HG03571 (cell line): ENCODE measurements at regions not wholly inside any gene's neighbourhood (a gene's known extent, or its start where the extent isn't known, plus 50 kb on each side); places are given as distances from the start of the nearest gene placed in this dataset.

ENCODE experiments used
- ATAC-seq: cut with Tn5 transposase; IDR thresholded peaks from one replicate; pipeline ENCODE4 v1.9.1; 2021; ENCODE audit not compliant: unreplicated experiment

- ATAC-seq = no peak
These were observed 2657.6 kb upstream of the PCDH20 start for GRCh38 chr13:64073203-64073602.

DNA sequence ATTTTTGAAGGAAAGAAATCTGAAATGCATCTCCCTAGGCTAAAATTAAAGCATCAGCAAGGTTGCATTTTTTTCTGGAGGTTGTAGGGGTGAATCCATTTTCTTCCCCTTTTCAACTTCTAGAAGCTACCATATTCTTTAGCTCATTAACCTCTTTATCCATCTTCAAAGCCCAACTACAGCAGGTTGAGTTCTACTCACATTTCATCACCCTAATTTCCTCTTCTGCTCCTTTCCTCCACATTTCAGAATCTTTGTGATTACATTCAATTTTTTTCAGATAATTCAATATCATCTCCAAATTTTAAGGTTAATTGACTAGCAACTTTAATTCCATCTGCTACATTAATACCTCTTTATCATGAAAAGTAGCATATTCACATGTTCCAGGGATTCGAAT is 2655.7 kb upstream of the PCDH20 start:
- no peak for ATAC-seq

GRCh38 chr13:64069892-64070291 is 2654.2 kb upstream of the PCDH20 start:
- ATAC-seq = no peak

DNA sequence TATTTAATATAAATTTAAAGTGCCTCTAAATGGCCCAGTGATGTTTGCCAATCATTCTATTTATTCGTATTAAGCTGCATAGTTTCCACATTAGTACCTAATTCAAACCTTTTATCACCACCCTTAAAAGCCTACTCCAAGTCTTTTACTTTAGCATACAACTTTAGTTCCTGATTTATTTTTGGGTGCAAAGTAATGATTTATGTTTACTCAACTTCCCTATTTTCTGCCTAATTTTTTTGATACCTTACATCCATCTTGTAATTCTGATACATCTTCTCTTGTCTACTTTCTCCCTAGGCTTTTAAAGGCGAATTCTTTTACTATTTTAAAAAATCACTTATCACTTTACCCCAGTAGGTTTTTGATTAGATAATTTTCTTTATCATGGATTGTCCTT is 2651.1 kb upstream of the PCDH20 start:
- ATAC-seq = no peak

GRCh38 chr13:64061649-64062048 is 2646.0 kb upstream of the PCDH20 start:
- no peak for ATAC-seq

- no peak for ATAC-seq
These were observed 2641.8 kb upstream of the PCDH20 start for GRCh38 chr13:64057372-64058020.

GRCh38 chr13:64054321-64054720 is 2638.7 kb upstream of the PCDH20 start:
- ATAC-seq = no peak

- no peak for ATAC-seq
These were observed 2636.9 kb upstream of the PCDH20 start for GRCh38 chr13:64052521-64052920.

GRCh38 chr13:64051278-64051677 is 2635.6 kb upstream of the PCDH20 start:
- no peak for ATAC-seq

- no peak for ATAC-seq
These were observed 2625.6 kb upstream of the PCDH20 start for GRCh38 chr13:64041296-64041695.

- ATAC-seq = no peak
These were observed 2618.3 kb upstream of the PCDH20 start for GRCh38 chr13:64033921-64034320.

DNA sequence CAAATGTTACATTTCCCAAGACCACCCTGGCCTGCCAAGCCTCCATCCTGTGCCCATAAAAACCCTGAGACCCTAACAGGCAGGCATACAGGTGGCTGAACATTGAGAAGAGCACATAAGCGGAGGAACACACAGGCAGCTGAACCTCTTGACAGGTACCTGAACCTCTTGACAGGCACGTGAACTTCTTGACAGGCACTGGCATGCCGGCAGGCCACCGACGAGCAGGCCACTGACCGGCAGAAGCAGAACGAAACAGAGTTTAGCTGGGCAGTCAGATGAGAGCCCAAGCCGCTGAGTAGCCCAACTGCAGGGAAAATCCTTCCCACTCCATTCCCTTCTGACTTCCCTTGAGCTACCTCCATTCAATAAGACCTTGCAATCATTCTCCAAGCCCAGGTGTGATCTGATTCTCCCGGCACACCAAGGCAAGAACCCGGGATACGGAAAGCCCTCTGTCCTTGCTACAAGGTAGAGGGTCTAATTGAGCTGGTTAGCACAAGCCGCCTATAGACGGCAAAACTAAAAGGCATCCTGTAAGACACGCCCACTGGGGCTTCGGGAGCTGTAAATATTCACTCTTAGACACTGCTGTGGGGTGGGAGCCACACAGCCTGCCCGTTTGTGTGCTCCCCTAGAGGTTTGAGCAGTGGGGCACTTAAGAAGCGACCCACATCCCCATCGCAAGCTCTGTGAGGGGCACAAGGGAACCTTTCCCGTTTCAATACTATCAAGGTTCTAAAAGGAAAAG is 2613.9 kb upstream of the PCDH20 start:
- no peak for ATAC-seq

DNA sequence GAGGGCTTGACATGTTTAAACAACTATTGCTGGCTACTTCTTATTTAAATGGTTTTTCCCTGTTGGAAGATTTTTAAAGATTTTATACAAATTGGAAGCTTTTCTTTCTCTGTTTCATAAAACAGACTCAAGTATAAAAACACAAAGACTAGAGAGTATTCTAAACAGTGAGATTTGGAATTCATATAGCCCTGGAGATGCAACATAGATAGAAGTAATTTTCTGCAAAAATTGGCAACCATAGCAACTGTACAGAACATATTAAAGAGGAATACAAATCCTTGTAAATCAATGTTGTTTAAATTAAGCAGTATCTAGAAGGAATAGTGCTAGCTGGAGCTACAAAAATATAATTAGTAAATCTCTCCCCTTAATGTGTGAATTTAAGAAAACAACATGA is 2612.9 kb upstream of the PCDH20 start:
- ATAC-seq = no peak

DNA sequence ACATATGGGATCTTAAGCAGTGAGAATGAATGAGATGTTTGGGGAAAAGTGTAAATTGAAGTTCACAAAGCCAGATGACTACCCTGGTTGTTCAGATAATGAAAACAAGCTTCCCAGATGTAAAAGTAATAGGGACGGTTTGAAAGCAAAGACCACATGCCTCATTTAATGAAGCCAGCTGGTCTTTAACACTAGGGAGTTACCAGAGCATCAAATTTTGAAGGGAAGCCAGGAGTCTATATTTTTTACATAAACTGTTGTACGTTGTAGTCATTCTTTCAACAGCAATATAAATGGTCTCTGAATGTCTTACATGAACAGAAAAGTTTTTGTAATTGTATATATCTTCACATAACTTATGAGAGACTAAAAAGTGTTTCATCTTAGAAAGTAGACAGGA is 2604.5 kb upstream of the PCDH20 start:
- ATAC-seq = no peak

DNA sequence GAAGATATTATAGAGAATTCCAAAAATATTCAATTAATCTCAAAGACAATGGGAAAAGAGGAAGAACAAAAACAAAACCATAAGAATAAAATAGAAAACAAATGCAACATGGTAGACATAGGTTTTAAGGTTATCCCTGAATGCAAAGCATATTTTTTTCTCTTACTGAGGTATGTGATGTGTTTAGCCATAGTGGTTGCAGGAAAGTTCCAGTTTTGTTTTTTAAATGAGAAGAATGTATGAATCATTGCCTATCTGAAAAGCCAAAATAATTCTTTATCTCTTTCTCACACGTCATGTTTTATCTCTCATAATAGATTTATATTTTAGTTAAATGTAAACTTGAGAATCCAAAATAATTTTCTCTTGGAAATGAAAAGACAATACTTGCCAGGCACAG is 2591.7 kb upstream of the PCDH20 start:
- ATAC-seq = no peak

- ATAC-seq = no peak
These were observed 2584.7 kb upstream of the PCDH20 start for GRCh38 chr13:64000321-64000720.

- no peak for ATAC-seq
These were observed 2584.1 kb upstream of the PCDH20 start for GRCh38 chr13:63999614-64000305.

DNA sequence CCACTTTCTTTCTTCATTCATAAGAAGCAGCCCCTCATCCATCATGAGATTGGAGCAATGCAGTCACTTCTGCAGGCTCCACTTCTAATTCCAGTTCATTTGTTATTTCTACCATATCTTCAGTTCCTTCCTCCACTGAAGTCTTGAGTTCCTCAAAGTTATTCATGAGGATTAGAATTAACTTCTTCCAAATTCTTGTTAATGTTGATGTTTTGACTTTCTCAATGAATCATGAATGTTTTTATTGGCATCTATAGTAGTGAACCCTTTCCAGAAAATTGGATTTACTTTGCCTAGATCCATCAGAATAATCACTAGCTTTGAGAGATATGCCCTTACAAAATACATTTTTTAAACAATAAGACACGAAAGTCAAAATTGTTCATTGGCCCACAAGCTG is 2567.7 kb upstream of the PCDH20 start:
- ATAC-seq = no peak

DNA sequence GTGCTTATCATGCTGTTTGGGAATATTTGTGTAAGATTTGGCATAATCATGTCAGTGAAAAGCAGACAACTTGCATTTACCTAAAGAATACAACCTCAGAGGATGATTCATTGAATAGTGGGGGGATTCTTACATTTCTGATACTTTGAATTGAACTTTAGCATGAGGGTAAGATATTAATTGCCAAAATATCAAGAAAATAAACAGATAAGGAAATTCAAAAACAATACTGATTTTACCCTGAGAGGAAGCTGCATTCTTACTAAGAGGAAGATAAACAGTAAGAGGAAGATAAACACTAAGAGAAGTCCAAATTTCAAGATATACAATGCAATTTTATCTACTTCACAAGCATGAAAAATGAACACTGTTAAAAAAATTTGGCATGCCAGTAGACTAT is 2564.3 kb upstream of the PCDH20 start:
- ATAC-seq = no peak

GRCh38 chr13:63972328-63972727 is 2556.7 kb upstream of the PCDH20 start:
- ATAC-seq = no peak

DNA sequence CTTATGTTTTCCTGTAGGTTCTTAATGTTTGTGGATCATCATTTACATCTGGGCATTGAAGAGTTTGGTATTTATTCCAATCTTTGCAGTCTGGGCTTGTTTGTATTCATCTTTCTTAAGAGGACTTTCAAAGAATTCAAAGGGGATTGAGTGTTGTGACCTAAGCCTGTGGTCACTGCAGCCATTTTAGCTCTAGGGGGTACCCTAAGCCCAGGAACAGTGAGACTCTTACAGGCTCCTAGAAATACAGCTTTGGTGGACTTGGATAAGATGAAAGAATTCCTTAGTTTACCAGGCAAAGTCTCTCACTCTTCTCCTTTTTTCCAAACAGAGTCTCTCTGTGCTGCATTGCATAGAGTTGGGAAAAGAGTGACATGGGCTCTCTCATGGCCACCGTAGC is 2539.0 kb upstream of the PCDH20 start:
- no peak for ATAC-seq

DNA sequence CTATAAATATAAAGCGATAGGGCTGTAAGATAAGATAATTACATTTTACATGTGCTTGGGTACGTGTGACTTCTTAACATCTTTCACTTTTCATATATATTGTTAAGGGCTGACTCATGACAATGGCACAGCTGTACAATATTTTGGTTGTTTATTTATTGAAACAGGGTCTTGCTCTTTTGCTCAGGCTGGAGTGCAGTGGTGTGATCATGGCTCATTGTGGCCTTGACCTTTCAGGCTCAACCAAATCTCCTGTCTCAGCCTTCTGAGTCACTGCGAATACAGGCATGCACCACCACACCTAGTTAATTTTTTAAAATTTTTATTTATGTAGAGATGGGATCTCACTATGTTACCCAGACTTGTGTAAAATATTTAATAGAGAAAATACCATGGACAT is 2532.4 kb upstream of the PCDH20 start:
- ATAC-seq = no peak
